OCI-LY3 (cell line): ENCODE measurements at regions not wholly inside any gene's neighbourhood (a gene's known extent, or its start where the extent isn't known, plus 50 kb on each side); places are given as distances from the start of the nearest gene placed in this dataset.

Experiments
- EZH2phosphoT487 ChIP-seq: fragments of 200-600 bp; shearing (Covaris generic); IDR thresholded peaks from 2 replicates; pipeline ENCODE4 v1.6.1; 2018; ENCODE audit warnings: antibody characterized with exemption, mixed run types, low read depth
- TF ChIP-seq, protein P1 (sequence below): fragments of 200-600, 300-600 bp; sonication (generic); IDR thresholded peaks from 2 replicates; pipeline ENCODE4 v1.5.1; 2014; ENCODE audit warnings: antibody characterized with exemption, low read length, low read depth

DNA sequence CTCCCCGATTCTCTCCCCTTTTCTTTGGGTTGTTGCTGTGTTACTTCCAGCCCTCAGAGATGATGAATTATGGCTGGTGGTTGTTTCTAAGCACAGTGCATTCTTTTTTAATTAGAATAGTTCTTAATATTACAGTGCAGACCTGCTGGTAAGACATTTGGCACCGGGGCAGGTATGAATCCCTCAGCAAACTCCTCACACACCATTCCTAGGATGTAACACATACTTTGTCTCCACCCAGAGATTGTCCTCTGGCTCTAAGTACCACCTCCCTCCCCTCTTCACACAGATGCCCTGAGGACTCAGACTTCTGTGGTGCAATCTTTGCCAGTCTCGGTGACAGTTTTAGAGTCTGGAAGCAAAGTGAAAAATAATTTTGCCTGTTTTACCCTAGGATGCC is 143.1 kb downstream of the HLX start:
- TF ChIP-seq, protein P1, sequence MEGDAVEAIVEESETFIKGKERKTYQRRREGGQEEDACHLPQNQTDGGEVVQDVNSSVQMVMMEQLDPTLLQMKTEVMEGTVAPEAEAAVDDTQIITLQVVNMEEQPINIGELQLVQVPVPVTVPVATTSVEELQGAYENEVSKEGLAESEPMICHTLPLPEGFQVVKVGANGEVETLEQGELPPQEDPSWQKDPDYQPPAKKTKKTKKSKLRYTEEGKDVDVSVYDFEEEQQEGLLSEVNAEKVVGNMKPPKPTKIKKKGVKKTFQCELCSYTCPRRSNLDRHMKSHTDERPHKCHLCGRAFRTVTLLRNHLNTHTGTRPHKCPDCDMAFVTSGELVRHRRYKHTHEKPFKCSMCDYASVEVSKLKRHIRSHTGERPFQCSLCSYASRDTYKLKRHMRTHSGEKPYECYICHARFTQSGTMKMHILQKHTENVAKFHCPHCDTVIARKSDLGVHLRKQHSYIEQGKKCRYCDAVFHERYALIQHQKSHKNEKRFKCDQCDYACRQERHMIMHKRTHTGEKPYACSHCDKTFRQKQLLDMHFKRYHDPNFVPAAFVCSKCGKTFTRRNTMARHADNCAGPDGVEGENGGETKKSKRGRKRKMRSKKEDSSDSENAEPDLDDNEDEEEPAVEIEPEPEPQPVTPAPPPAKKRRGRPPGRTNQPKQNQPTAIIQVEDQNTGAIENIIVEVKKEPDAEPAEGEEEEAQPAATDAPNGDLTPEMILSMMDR = no peak
- no peak for TF ChIP-seq EZH2phosphoT487
